Pons (tissue), 1 donor: ENCODE measurements at regions not wholly inside any gene's neighbourhood (a gene's known extent, or its start where the extent isn't known, plus 50 kb on each side); places are given as distances from the start of the nearest gene placed in this dataset.
"Not testable (repeated sequence)": the region's sequence is repeated elsewhere in the genome, so short reads cannot be mapped to it uniquely, and the experiment has no call there.

Source experiments
- DNase-seq: peaks from one replicate; pipeline ENCODE4 v3.0.0-alpha.2; 2016; ENCODE audit warnings: low spot score

DNA sequence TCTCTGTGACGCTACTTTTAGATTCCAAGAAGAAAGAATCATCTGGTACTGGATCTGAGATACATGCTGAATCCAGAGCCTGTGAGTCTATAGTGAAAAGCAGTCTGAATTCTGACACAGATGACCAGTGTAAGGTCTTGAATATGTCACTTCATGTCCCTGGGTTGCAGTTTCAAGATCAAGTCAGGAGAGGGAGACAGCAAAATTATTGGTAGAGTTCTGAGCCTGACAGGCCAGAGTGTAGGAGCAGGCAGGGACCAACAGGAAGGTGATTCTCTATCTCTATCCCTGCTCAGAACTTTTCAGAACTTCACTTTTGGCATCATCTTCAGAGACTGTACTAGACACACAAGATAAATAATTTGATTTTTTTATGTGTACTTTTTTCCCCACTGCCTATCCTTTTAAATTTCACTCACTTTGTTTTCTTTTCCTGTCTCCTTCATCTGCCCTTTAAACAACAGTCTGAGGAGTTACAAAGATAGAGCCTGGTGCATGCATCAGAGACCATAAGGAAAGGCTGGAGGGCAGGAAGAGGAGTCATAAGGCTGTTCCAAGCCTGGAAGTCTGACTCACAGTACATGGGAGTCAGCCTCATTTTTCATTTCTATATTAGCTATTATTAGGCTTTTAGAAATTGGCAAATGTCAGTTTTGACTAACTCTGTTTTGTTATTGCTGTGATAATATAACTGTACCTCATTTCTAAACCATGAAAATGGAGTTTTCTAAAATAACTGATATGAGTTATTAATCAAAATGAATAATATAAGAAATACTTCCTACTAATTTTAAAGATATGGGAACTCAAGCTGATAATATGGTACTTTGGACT is 120.2 kb upstream of the TMEM229A start:
- peak; percentile 85 for DNase-seq

DNA sequence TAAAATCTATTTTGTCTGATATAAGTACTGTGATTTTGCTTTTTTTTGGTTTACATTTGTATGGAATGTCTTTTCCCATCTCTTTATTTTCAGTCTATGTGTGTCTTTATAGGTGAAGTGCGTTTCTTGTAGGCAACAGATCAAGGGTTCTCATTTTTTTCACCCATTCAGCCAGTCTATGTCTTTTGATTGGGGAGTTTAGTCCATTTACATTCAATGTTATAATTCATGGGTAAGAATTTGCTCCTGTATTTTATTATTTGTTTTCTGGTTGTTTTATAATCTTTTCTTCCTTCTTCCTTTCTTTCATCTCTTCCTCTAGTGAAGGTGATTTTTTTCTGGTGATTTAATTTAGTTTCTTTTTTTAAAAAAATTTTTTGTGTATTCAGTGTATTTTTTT is 104.8 kb upstream of the TMEM229A start:
- no peak for DNase-seq

DNA sequence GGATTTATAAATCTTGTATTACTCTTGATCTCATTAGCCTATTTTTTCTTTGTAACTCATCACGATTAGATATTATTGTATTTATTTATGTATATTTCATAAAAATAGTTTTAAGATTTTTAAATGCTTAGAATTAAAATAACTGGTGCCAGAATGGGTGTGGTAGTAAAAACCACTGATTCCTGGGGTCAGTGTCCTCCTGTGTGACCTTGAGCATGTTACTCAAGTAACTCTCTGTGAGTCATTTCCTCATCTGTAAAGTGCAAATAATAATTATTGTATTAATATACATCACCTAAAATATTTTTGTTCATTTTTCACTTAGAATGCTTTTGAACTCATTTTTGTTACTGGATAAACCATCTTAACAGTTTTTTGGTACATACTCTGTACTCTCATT is 91.3 kb upstream of the TMEM229A start:
- DNase-seq: no peak

DNA sequence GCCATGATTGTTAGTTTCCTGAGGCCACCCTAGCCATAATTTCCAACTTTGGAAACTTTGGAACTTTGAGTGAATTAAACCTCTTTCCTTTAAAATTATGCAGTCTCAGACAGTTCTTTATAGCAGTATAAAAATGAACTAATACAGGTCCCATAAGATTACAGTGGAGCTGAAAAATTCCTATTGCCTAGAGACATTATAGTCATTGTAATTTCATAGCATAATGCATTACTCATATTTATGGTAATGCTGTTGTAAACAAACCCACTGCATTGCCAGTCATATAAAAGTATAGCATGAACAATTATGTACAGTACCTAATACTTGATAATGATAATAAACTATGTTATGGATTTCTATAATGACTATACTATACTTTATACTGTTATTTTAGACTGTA is 88.0 kb upstream of the TMEM229A start:
- no peak for DNase-seq

DNA sequence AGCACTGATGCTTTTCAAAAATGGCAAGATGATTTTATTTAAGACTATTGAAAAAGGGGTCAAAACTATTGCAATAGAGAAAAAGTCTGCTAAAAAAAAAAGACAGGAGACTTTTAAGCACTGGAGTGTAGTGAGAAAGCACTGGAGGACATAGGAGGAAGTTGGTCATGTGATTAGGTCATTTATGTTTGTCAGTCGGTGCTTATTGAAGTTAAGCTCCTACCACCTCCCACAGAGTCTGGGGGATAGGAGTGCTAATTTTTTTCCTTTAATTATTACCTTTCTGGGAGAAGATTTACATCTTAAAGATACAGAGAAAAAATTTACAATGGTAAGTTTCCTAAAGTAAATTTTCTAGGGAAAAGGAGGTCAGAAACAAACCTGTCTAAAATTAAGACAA is 80.2 kb upstream of the TMEM229A start:
- DNase-seq: no peak

DNA sequence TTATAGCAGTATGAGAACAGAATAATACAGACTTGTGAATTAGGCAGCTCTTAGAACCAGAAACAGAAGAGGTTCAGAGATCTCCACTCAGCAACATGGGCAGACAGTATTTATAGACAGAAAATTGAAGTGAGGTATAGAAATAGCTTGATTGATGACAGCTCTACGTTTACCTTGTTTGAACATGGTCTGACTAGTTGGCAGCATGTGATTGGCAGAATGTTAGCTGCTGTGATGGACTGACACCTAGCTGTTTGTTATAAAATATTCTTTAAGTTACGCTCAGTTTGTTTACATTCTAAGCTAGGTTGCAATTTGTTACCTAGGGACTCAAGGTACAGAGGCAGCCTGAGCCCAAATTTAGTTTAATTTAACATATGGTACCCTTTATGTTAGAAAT is 73.7 kb upstream of the TMEM229A start:
- no peak for DNase-seq

DNA sequence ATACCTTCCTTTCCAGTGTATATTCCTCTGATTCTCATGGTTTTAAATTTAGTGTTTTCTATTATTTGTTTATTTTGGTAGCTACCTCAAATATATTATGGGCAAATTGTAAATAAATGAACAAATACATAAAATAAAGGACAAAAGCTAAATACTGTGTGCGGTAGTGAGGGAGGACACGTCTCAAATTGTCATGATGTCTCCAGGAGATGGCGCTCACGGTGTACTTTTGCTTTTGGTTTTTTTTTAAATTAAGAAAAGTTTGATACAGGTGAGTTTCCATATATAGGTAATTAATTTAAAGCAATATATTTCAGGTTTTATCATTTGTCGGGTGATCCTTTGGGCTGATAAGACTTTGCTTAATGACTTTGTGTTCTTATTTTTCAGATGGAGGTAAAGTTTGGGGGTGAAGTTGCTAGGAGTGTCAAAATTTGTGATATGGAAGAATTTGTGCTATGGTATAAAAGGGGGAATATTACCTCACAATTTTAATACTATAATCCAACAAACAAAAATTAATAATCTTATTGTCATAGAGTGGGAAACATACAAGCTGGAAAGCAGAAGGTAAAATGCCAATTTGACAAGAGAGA is 68.4 kb upstream of the TMEM229A start:
- DNase-seq: peak; percentile 62

DNA sequence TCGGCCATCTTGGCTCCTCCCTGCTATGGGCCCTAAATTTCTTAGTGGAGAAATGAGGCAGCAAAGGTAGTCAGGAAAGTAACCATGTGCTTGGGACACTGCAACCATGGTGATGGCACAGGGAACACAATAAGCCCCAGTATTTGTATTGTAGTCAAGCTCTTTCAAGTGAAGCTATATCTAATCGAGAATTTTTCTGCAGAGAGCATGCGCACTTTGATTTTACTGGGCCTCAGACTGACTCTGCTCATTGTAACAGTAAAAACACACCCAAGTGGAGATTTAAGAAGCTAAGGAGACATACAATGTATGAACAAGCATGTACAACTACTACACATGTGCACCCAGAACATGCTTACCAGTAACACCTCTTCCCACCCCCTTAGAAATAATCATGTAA is 67.3 kb upstream of the TMEM229A start:
- DNase-seq: no peak

DNA sequence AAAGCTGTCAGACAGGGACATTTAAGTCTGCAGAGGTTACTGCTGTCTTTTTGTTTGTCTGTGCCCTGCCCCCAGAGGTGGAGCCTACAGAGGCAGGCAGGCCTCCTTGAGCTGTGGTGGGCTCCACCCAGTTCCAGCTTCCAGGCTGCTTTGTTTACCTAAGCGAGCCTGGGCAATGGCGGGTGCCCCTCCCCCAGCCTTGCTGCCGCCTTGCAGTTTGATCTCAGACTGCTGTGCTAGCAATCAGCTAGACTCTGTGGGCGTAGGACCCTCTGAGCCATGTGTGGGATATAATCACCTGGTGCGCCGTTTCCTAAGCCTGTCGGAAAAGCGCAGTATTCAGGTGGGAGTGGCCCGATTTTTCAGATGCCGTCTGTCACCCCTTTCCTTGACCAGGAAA is 66.7 kb upstream of the TMEM229A start:
- not testable (repeated sequence) for DNase-seq

DNA sequence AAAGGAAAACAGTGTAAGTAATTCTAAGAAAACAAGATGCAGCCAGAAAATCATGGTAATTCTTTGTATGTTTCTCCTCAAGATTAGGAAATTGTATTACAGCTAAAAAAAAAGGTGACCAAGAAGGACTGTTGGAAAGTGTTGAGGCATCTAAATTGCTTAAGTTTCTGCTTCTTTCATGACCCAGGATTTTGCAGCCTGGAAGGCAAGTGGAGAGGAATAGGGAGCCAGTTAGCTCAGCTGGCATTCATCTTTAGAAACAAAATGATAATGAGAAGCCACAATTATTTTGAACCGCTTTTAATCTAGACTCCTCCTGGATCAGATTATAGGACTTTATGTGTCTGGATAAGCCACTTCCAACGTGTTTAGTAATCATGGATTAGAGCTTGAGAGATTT is 56.8 kb upstream of the TMEM229A start:
- no peak for DNase-seq

DNA sequence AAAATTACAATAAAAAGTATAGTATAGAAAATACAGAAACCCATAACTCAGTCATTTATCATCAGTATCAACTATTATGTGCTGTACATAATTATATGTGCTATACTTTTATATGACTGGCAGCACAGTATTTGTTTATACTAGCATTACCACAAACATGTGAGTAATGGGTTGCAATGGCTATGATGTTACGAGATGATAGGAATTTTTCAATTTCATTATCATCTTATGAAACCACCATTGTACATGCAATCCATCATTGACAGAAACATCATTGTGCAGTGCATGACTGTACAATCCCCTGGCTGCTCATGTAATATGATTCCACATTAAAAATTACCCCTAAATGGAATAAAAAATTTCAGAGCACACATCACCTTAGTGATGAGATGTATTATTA is 55.7 kb upstream of the TMEM229A start:
- no peak for DNase-seq

DNA sequence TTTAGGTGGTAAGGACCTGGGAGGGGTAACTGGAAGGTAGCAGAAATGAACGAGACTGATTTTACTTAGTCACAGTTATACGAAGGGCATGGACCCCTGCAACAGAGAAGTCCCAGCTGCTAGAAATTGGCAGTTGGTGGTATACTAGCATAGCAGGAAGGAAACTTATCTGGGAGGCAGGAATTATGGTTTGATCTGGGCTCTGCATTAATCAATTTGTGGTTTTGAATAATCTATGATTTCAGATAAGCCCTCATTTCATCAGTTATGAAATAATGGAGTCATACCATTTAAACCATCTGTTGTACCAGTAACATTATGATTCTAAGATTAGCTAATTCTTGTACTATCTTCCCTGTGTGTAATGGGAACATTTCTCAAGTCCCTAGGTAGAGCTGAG is 54.0 kb upstream of the TMEM229A start:
- DNase-seq: no peak

DNA sequence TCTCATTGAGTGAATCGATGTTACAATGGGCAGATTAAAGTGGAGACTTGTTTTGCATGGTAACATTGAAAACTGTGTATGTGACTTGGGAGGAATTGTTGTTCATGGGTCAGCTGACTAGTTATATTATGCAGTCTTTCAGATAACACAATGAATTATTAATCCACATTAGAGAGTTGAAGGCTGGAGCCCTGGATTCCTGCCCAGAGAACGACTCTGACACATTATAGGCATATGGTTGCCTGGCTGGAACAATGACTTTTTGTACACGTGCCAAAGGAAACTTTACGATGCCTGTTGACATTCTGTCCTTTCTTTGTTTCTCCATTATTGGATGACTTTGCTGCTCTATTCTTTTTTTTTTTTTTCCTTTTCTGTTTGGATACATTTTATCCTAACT is 52.3 kb upstream of the TMEM229A start:
- DNase-seq: peak; percentile 98

DNA sequence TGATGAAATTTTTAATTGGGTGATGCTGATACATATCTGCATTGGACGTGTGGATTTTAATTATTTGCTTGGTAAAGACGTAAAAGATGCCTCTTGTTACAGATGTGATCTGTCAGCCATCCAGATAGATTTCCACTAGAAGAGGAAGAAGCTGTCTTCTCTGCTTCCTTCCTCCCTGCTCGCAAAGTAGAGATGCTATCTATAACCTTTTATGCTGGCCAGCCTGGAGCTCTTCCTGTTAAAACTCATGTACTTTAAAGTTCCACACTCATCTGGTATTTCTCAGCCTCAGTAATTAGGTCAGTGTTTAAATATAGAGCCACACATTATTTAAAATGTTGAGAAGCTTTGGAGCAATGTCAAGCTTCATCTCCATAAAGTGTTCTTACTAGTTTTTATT is 51.2 kb upstream of the TMEM229A start:
- DNase-seq: no peak
